ENCODE measurements at regions not wholly inside any gene's neighbourhood (a gene's known extent, or its start where the extent isn't known, plus 50 kb on each side); places are given as distances from the start of the nearest gene placed in this dataset.

GRCh38 chr14:82636426-82636825 lies 1102.8 kb upstream of the SEL1L start:
- Histone ChIP-seq H3K27me3 (ENCODE audit: insufficient read depth, low read length, poor library complexity) (no peaks in the 10 kb centered on the region), H3K9ac (ENCODE audit: low read depth, low read length) (no peak overlapping the region), H3K4me2 (ENCODE audit: insufficient read depth, low read length) (no peak overlapping the region), H3K4me3 (ENCODE audit: low read depth in 1 of 2, low read length in 2 of 2) (no peak overlapping the region), H2AFZ (ENCODE audit: low read depth, low read length) (no peak overlapping the region), H3K36me3 (ENCODE audit: insufficient read depth, low read length) (no peaks in the 10 kb centered on the region), H3K27ac (ENCODE audit: low read length) (no peak overlapping the region), H3K4me1 (ENCODE audit: insufficient read depth, low read length) (no peaks in the 10 kb centered on the region), H4K20me1 (ENCODE audit: insufficient read depth, low read length) (no peaks in the 10 kb centered on the region), H3K79me2 (ENCODE audit: insufficient read depth, low read length) (no peaks in the 10 kb centered on the region), H3K9me3 (ENCODE audit: insufficient read depth, low read length, severe bottlenecking) (no peaks in the 10 kb centered on the region)
- no peak for ATAC-seq (ENCODE audit: insufficient read depth, low read depth)
- no peak for TF ChIP-seq EZH2 (IDR thresholded peaks at IDR 0.05; ENCODE audit: borderline replicate concordance, low read depth, low read length, severe bottlenecking)
- TF ChIP-seq, protein P1, sequence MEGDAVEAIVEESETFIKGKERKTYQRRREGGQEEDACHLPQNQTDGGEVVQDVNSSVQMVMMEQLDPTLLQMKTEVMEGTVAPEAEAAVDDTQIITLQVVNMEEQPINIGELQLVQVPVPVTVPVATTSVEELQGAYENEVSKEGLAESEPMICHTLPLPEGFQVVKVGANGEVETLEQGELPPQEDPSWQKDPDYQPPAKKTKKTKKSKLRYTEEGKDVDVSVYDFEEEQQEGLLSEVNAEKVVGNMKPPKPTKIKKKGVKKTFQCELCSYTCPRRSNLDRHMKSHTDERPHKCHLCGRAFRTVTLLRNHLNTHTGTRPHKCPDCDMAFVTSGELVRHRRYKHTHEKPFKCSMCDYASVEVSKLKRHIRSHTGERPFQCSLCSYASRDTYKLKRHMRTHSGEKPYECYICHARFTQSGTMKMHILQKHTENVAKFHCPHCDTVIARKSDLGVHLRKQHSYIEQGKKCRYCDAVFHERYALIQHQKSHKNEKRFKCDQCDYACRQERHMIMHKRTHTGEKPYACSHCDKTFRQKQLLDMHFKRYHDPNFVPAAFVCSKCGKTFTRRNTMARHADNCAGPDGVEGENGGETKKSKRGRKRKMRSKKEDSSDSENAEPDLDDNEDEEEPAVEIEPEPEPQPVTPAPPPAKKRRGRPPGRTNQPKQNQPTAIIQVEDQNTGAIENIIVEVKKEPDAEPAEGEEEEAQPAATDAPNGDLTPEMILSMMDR (IDR thresholded peaks at IDR 0.05; ENCODE audit: borderline replicate concordance, extremely low read depth, low read length, poor library complexity, severe bottlenecking) = no peak
- DNase-seq = no peak

DNA sequence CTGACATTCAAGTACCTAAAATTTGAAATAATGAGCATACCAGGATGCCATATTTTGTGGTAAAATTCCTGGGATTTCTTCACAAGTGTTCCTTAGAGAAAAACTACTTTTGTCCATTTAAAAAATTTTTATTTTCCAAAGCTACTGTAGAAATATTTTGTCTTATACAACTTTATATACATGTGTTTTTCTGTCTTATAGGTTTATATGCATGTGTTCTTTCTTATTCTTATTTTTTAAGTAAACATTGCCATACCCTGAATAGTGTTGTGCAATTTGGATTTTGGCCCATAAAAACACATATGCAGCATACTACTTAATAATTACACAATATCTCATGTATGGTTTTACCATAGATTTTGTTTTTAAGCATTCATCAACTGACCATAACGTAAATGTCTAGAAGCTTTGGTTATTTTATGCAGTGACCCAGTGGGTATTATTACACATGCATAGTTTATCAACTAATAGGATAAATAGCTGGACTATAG lies 1107.4 kb upstream of the SEL1L start:
- no peaks in the 10 kb centered on the region for H4K20me1 ChIP-seq (ENCODE audit: insufficient read depth, low read length)
- no peaks in the 10 kb centered on the region for H3K36me3 ChIP-seq (ENCODE audit: insufficient read depth, low read length)
- no peak overlapping the region for H3K27ac ChIP-seq (ENCODE audit: low read length)
- no peak overlapping the region for H3K9ac ChIP-seq (ENCODE audit: low read depth, low read length)
- H3K4me3 ChIP-seq (ENCODE audit: low read depth in 1 of 2, low read length in 2 of 2) = no peak overlapping the region
- H3K9me3 ChIP-seq (ENCODE audit: insufficient read depth, low read length, severe bottlenecking) = no peaks in the 10 kb centered on the region
- DNase-seq (no peak), ATAC-seq (ENCODE audit: insufficient read depth, low read depth) (no peak)
- no peaks in the 10 kb centered on the region for H3K4me1 ChIP-seq (ENCODE audit: insufficient read depth, low read length)
- no peak overlapping the region for H2AFZ ChIP-seq (ENCODE audit: low read depth, low read length)
- H3K79me2 ChIP-seq (ENCODE audit: insufficient read depth, low read length) = no peaks in the 10 kb centered on the region
- H3K27me3 ChIP-seq (ENCODE audit: insufficient read depth, low read length, poor library complexity) = no peaks in the 10 kb centered on the region
- TF ChIP-seq EZH2 (IDR thresholded peaks at IDR 0.05; ENCODE audit: borderline replicate concordance, low read depth, low read length, severe bottlenecking) = no peak
- TF ChIP-seq, protein P1 (IDR thresholded peaks at IDR 0.05; ENCODE audit: borderline replicate concordance, extremely low read depth, low read length, poor library complexity, severe bottlenecking) = no peak
- no peak overlapping the region for H3K4me2 ChIP-seq (ENCODE audit: insufficient read depth, low read length)

DNA sequence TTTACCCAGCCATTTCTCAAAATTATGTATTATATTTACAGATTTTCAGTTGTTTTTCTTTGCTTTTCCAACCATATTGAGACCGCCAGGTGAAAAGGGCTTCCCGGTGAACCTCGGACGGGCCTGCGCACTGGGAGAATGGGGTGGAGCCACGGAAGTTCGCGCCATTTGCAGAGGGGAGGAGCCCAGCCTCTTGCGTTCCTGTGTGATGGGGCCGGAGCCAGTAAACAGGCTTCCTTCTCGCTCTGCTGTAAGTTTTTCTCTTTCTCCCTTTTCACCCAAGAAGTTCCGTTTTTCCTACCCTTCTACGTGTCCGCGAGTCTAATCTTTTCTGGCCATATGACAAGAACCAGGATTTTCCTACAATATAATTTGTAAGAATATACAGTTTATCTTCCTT lies 1108.8 kb upstream of the SEL1L start:
- no peak overlapping the region for H3K9ac ChIP-seq (ENCODE audit: low read depth, low read length)
- H2AFZ ChIP-seq (ENCODE audit: low read depth, low read length) = no peak overlapping the region
- H3K4me2 ChIP-seq (ENCODE audit: insufficient read depth, low read length) = no peak overlapping the region
- no peaks in the 10 kb centered on the region for H3K36me3 ChIP-seq (ENCODE audit: insufficient read depth, low read length)
- no peaks in the 10 kb centered on the region for H3K79me2 ChIP-seq (ENCODE audit: insufficient read depth, low read length)
- ATAC-seq (ENCODE audit: insufficient read depth, low read depth) (no peak), DNase-seq (no peak)
- H4K20me1 ChIP-seq (ENCODE audit: insufficient read depth, low read length) = no peaks in the 10 kb centered on the region
- no peaks in the 10 kb centered on the region for H3K4me1 ChIP-seq (ENCODE audit: insufficient read depth, low read length)
- no peaks in the 10 kb centered on the region for H3K9me3 ChIP-seq (ENCODE audit: insufficient read depth, low read length, severe bottlenecking)
- H3K27me3 ChIP-seq (ENCODE audit: insufficient read depth, low read length, poor library complexity) = no peaks in the 10 kb centered on the region
- TF ChIP-seq EZH2 (IDR thresholded peaks at IDR 0.05; ENCODE audit: borderline replicate concordance, low read depth, low read length, severe bottlenecking) = no peak
- TF ChIP-seq, protein P1 (IDR thresholded peaks at IDR 0.05; ENCODE audit: borderline replicate concordance, extremely low read depth, low read length, poor library complexity, severe bottlenecking) = no peak
- H3K27ac ChIP-seq (ENCODE audit: low read length) = no peak overlapping the region
- no peak overlapping the region for H3K4me3 ChIP-seq (ENCODE audit: low read depth in 1 of 2, low read length in 2 of 2)

Measured in DND-41 (cell line).